Upper lobe of left lung (tissue), 4 donors: ENCODE measurements at regions not wholly inside any gene's neighbourhood (a gene's known extent, or its start where the extent isn't known, plus 50 kb on each side); places are given as distances from the start of the nearest gene placed in this dataset.

ENCODE experiments used
- CTCF ChIP-seq, 6 experiments: fragments of 450-650 bp in 4 of 6; fragments of 200-600 bp in 2 of 6; sonication (generic) in 2 of 6; IDR thresholded peaks; one replicate each; pipeline ENCODE4 v1.5.1; 2016 to 2019; ENCODE audit warnings: antibody characterized with exemption in 6 of 6
- EP300 ChIP-seq, 4 donors: sonication (generic); formaldehyde crosslinking; IDR thresholded peaks; one replicate each; pipeline ENCODE4 v1.5.1; 2017; ENCODE audit warnings: antibody characterized with exemption in 4 of 4, control low read depth in 2 of 4
- POLR2A ChIP-seq, 4 donors: fragments of 450-650 bp; IDR thresholded peaks; one replicate each; pipeline ENCODE4 v1.5.1; 2016 to 2017; ENCODE audit warnings: antibody characterized with exemption in 4 of 4, mild to moderate bottlenecking in 2 of 4

- no peak for TF ChIP-seq POLR2A (IDR thresholded peaks at IDR 0.05)
- no peak for TF ChIP-seq EP300 (IDR thresholded peaks at IDR 0.05)
- TF ChIP-seq CTCF (IDR thresholded peaks at IDR 0.05) = no peak
Observed at GRCh38 chr12:58725400-58726105, 194.8 kb downstream of the LRIG3 start.
